Fibroblast of villous mesenchyme (primary cell): ENCODE measurements at regions not wholly inside any gene's neighbourhood (a gene's known extent, or its start where the extent isn't known, plus 50 kb on each side); places are given as distances from the start of the nearest gene placed in this dataset.

ENCODE experiments used
- DNase-seq: peaks from one replicate; pipeline ENCODE4 v3.0.0-alpha.2; 2010; ENCODE audit warnings: low read depth
- H3K4me3 ChIP-seq: 2 replicates; pipeline ENCODE4 v1.5.1; 2011; ENCODE audit warnings: low read depth, mild to moderate bottlenecking, low read length
- TF ChIP-seq, protein P1 (sequence below): IDR thresholded peaks from 2 replicates; pipeline ENCODE4 v1.5.1; 2012; ENCODE audit warnings: low read depth, mild to moderate bottlenecking, low read length; ENCODE audit not compliant: insufficient read depth

GRCh38 chr20:48395816-48396546 is 431.8 kb downstream of the PREX1 start:
- no peak for DNase-seq
- TF ChIP-seq, protein P1, sequence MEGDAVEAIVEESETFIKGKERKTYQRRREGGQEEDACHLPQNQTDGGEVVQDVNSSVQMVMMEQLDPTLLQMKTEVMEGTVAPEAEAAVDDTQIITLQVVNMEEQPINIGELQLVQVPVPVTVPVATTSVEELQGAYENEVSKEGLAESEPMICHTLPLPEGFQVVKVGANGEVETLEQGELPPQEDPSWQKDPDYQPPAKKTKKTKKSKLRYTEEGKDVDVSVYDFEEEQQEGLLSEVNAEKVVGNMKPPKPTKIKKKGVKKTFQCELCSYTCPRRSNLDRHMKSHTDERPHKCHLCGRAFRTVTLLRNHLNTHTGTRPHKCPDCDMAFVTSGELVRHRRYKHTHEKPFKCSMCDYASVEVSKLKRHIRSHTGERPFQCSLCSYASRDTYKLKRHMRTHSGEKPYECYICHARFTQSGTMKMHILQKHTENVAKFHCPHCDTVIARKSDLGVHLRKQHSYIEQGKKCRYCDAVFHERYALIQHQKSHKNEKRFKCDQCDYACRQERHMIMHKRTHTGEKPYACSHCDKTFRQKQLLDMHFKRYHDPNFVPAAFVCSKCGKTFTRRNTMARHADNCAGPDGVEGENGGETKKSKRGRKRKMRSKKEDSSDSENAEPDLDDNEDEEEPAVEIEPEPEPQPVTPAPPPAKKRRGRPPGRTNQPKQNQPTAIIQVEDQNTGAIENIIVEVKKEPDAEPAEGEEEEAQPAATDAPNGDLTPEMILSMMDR: no peak
- no peak overlapping the region for H3K4me3 ChIP-seq

- DNase-seq: no peak
- no peak overlapping the region for H3K4me3 ChIP-seq
- TF ChIP-seq, protein P1: no peak
These were observed 433.3 kb downstream of the PREX1 start for GRCh38 chr20:48394415-48395081.

- TF ChIP-seq, protein P1: no peak
- DNase-seq: no peak
- no peak overlapping the region for H3K4me3 ChIP-seq
These were observed 434.0 kb downstream of the PREX1 start for GRCh38 chr20:48393737-48394314.

DNA sequence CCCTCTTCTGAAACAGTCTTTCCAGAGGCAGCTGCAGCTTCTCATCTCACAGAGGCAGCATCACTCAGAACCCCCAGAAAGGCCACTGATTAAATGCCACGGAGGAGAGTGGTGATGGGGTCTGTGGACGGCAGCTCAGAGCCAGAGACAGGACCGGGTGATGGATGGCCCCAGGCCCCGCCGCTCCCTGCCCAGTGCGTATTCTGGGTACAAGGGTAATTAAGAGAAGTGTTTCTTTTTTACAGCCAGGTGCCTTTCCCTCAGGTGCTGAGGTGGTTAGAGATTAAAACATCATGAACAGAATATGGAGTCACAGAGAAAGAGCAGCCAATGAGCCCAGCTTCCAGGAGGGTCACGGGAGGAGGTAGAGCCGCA is 434.5 kb downstream of the PREX1 start:
- no peak for DNase-seq
- no peak overlapping the region for H3K4me3 ChIP-seq
- TF ChIP-seq, protein P1: no peak

GRCh38 chr20:48392407-48393310 is 435.1 kb downstream of the PREX1 start:
- TF ChIP-seq, protein P1: no peak
- H3K4me3 ChIP-seq: no peak overlapping the region
- no peak for DNase-seq

GRCh38 chr20:48390981-48391380 is 436.8 kb downstream of the PREX1 start:
- DNase-seq: no peak
- TF ChIP-seq, protein P1: no peak
- H3K4me3 ChIP-seq: no peak overlapping the region
